Omental fat pad (tissue), 3 donors: ENCODE measurements at regions not wholly inside any gene's neighbourhood (a gene's known extent, or its start where the extent isn't known, plus 50 kb on each side); places are given as distances from the start of the nearest gene placed in this dataset.

Experiments
- ATAC-seq: fragments of 150-250 bp; one replicate; pipeline ENCODE4 v1.9.1; 2016; ENCODE audit warnings: mild to moderate bottlenecking, moderate library complexity; ENCODE audit not compliant: low FRiP score
- DNase-seq: peaks from one replicate; pipeline ENCODE4 v3.0.0-alpha.2; 2019; ENCODE audit warnings: low spot score
- TF ChIP-seq, protein P1 (sequence below), 3 donors: fragments of 450-650 bp; IDR thresholded peaks; one replicate each; pipeline ENCODE4 v1.5.1; 2016 to 2017; ENCODE audit warnings: antibody characterized with exemption in 3 of 3, mild to moderate bottlenecking in 3 of 3, moderate library complexity in 2 of 3

DNA sequence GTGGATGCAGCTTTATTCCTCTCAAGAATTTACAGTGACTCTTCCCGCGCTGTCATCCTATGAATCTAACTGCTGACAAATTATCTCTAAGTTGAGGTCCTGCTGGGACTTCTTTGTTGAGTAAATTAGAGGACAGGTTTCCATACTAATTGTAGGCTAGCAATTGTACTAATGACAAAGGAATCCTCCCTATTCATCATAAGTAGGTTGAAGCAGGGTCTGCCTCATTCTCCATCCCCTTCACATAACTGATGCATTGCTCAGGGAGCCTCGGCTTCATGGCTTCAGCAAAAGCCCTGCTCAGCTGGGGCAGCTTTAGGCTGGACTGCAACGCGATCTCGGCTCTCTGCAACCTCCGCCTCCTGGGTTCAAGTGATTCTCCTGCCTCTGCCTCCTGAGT is 83.1 kb upstream of the IRX6 start:
- no peak for ATAC-seq
- DNase-seq: no peak
- TF ChIP-seq, protein P1, sequence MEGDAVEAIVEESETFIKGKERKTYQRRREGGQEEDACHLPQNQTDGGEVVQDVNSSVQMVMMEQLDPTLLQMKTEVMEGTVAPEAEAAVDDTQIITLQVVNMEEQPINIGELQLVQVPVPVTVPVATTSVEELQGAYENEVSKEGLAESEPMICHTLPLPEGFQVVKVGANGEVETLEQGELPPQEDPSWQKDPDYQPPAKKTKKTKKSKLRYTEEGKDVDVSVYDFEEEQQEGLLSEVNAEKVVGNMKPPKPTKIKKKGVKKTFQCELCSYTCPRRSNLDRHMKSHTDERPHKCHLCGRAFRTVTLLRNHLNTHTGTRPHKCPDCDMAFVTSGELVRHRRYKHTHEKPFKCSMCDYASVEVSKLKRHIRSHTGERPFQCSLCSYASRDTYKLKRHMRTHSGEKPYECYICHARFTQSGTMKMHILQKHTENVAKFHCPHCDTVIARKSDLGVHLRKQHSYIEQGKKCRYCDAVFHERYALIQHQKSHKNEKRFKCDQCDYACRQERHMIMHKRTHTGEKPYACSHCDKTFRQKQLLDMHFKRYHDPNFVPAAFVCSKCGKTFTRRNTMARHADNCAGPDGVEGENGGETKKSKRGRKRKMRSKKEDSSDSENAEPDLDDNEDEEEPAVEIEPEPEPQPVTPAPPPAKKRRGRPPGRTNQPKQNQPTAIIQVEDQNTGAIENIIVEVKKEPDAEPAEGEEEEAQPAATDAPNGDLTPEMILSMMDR (IDR thresholded peaks at IDR 0.05): no peak

DNA sequence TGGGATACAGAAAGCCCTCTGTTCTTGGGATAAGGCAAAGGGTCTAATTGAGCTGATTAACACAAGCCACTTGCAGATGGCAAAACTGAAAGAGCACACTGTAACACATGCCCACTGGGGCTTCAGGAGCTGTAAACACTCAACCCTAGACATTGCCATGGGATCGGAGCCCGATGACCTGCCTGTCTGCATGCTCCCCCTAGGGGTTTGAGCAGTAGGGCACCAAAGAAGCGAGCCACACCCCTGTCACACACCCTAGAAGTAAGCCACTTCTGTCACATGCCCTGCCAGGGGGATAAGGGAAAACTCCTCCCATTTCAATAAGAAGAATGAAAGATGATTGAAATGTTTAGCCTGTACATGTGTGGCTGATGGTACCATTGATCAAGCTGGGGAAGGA is 81.3 kb upstream of the IRX6 start:
- ATAC-seq (no peak), DNase-seq (no peak)
- TF ChIP-seq, protein P1 (IDR thresholded peaks at IDR 0.05): no peak

DNA sequence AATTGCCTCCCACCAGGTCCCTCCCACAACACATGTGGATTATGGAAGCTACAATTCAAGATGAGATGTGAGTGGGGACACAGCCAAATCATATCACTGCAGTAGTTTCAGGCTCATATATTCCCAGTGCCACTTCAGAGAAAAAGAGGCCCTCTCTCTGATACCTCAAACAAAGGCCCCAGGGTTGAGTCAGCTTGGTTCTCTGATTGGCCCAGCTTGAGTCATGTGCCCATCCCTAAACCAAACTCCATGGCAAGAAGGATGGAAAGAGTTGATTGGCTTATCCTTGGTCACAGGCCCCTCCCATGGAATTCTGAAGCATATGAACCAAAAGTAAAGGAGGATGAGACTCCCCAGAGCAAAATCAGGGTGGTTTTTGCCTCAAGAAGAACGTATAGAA is 75.9 kb upstream of the IRX6 start:
- TF ChIP-seq, protein P1 (IDR thresholded peaks at IDR 0.05): no peak
- no peak for DNase-seq
- ATAC-seq: no peak

DNA sequence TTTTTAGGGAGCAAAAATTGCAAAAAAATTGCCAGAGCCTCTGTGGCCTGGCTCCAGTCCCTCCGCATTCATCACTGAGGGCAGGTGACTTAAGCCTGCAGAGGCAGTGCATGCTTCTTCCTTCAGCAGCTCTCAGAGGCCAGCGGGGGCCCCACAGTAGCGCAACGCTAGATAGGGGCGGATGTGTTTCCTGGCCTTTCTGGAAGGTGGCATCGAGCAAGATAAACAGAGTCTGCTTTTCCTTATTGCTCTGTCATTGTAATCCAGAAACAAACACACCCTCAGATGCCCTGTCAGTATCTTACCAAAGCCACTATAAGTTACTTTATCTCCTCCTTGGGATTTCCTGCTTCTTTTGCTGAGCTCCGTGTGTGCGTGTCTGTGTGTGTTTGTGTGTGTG is 75.5 kb upstream of the IRX6 start:
- ATAC-seq: no peak
- TF ChIP-seq, protein P1 (IDR thresholded peaks at IDR 0.05): no peak

DNA sequence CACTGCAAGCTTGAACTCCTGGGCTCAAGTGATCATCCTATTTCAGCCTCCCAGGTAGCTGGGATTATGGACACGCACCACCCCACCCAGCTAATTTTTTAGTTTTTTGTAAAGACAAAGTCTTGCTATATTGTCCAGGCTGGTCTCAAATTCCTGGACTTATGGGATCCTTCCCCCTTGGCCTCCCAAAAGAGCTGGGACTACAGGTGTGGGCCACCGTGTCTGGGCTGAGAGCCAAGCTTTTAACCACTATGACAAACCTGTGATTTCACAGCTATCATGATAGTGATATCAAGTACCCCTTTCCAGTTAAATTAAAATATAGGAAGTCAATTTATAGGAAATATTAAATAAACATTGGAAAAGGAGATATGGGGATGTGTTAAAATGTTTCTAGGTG is 74.6 kb upstream of the IRX6 start:
- no peak for ATAC-seq
- TF ChIP-seq, protein P1 (IDR thresholded peaks at IDR 0.05): no peak
- no peak for DNase-seq

More for the DNA sequence above, 75.5 kb upstream of the IRX6 start:
- no peak for DNase-seq

DNA sequence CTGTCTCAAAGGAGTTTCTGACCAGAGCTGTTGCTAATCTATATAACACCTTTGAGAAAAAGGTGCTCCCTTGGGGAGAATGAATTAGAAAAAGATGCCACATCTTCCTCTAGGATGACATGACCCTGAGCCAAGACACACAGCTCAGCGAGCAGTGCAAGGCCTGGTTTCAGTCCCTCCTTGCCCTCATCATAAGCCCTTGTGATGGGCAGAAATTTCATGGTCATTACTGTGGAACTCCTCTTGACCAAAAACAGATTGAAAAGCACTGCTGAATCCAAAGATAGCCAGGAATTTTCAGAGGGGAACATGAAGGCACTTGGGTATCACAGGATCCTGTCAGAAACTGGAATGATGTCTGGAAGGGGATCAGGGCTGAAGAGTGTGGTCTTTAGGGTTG is 74.1 kb upstream of the IRX6 start:
- ATAC-seq (no peak), DNase-seq (no peak)
- TF ChIP-seq, protein P1 (IDR thresholded peaks at IDR 0.05): no peak

DNA sequence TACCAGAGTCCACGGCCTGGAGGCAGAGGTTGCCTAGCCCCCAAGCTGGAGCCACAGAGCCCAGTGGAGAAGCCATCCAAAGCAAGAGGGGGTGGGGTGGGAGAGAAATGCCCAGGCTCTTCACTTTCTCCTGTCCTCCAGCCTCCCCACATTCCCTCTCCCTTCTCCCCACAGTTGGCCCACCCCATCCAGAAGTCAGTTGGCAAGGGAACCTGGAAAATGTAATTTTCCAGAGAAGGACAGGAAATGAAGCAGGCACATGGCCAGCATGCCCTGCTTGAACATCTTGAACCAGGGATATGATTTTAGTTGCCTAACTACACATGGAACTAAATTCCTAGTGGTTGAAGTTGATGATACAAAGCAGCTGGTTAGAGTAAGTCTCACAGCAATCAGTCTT is 73.3 kb upstream of the IRX6 start:
- no peak for ATAC-seq
- DNase-seq: no peak
- TF ChIP-seq, protein P1 (IDR thresholded peaks at IDR 0.05): no peak
